DND-41 (cell line): ENCODE measurements at regions not wholly inside any gene's neighbourhood (a gene's known extent, or its start where the extent isn't known, plus 50 kb on each side); places are given as distances from the start of the nearest gene placed in this dataset.

ENCODE experiments used
- ATAC-seq: fragments of 200-7000 bp; cut with Tn5 transposase; 3 replicates; pipeline ENCODE4 v1.9.1; 2021; ENCODE audit warnings: low read depth; ENCODE audit not compliant: insufficient read depth
- DNase-seq: peaks from one replicate; pipeline ENCODE4 v3.0.0-alpha.2; 2020
- H2AFZ ChIP-seq: 2 replicates; pipeline ENCODE4 v1.6.0; 2012; ENCODE audit warnings: low read depth, low read length
- H3K27ac ChIP-seq: 2 replicates; pipeline ENCODE4 v1.5.1; 2012; ENCODE audit warnings: low read length, inconsistent platforms
- H3K27me3 ChIP-seq: fragments of 200-600 bp; sonication (generic); 2 replicates; pipeline ENCODE4 v1.6.0; 2012; ENCODE audit warnings: low read length, mild to moderate bottlenecking, inconsistent platforms; ENCODE audit not compliant: insufficient read depth, poor library complexity
- H3K36me3 ChIP-seq: 2 replicates; pipeline ENCODE4 v1.5.1; 2012; ENCODE audit warnings: low read length, inconsistent platforms; ENCODE audit not compliant: insufficient read depth
- H3K4me1 ChIP-seq: 2 replicates; pipeline ENCODE4 v1.5.1; 2012; ENCODE audit warnings: mild to moderate bottlenecking, low read length; ENCODE audit not compliant: insufficient read depth
- H3K4me2 ChIP-seq: 2 replicates; pipeline ENCODE4 v1.6.0; 2012; ENCODE audit warnings: mild to moderate bottlenecking, moderate library complexity, low read length, inconsistent platforms; ENCODE audit not compliant: insufficient read depth
- H3K4me3 ChIP-seq, 2 experiments: fragments of 200-600 bp in 1 of 2; shearing (Covaris generic) in 1 of 2; 2 replicates each; pipeline ENCODE4 v1.5.1; 2012 to 2016; ENCODE audit warnings: inconsistent platforms in 2 of 2, low read length in 2 of 2, mild to moderate bottlenecking in 2 of 2, low read depth in 1 of 2, moderate library complexity in 1 of 2
- H3K79me2 ChIP-seq: 2 replicates; pipeline ENCODE4 v1.6.0; 2012; ENCODE audit warnings: low read length, inconsistent platforms; ENCODE audit not compliant: insufficient read depth
- H3K9ac ChIP-seq: 2 replicates; pipeline ENCODE4 v1.6.0; 2012; ENCODE audit warnings: low read depth, mild to moderate bottlenecking, inconsistent platforms, low read length, moderate library complexity
- H3K9me3 ChIP-seq: 2 replicates; pipeline ENCODE4 v1.5.1; 2012; ENCODE audit warnings: low read length, moderate library complexity, mild to moderate bottlenecking, inconsistent platforms; ENCODE audit not compliant: insufficient read depth, severe bottlenecking
- H4K20me1 ChIP-seq: 2 replicates; pipeline ENCODE4 v1.6.0; 2012; ENCODE audit warnings: low read length; ENCODE audit not compliant: insufficient read depth
- EZH2 ChIP-seq: IDR thresholded peaks from 3 replicates; pipeline ENCODE4 v1.6.1; 2012; ENCODE audit warnings: borderline replicate concordance, low read depth, mild to moderate bottlenecking, moderate library complexity, low read length, inconsistent platforms; ENCODE audit not compliant: severe bottlenecking
- TF ChIP-seq, protein P1 (sequence below): IDR thresholded peaks from 2 replicates; pipeline ENCODE4 v1.5.1; 2012; ENCODE audit warnings: borderline replicate concordance, low read length, moderate library complexity, mild to moderate bottlenecking; ENCODE audit not compliant: poor library complexity, severe bottlenecking; ENCODE audit errors: extremely low read depth

DNA sequence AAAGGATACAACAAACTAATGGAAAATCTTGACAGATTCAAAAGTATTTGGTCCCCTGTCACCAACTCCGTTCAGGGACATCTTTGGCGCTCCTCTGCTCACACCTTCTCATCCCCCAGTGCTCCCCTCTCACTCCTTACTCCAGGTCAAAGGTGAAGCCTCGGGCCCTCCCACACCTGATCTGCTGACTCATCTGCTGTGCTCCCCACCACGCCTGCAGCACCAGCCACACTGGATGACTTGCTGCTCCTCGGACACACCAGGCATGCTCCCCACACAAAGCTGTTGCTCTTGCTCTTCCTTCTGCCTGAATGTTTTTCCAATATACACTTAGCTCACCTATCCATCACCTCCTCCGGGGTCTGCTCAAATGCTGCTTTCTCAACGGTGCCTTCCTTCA is 123.4 kb downstream of the ESM1 start:
- DNase-seq, result no peak

DNA sequence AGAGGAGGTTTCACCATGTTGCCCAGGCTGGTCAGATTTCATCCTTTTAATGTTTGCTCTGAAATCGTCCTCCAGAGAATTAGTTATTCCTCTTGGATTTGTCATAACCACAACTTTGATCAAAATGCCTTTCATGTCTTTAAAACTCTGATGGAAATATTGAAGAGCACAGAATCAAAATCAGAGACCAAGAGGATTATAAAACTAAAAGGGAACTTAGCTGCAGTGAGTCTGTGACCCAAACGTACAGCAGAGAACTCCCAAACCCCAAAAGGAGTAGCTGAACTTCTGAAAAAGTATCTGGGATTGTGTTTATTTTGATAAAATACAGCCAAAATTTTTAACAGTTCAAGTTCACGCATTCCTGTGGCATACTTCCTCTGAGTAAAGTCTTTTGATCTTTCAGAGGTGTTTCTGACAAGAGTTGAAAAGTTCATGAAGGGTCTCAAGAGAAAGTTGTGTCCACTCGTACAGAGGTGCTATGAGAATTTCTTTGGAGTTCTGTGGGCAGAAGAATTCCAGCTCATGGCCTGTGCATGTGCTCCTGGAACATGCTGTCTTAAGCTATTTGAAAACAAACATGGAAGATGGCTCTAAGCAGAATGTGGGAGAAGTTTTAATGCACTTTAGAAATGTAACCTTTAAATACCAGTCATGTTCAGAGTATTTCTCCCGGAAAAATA is 124.0 kb downstream of the ESM1 start:
- Histone ChIP-seq H3K79me2 (no peaks in the 10 kb centered on the region), H3K4me2 (no peak overlapping the region), H3K9me3 (no peaks in the 10 kb centered on the region), H3K27ac (no peak overlapping the region), H3K36me3 (no peaks in the 10 kb centered on the region), H2AFZ (no peak overlapping the region), H3K4me1 (no peaks in the 10 kb centered on the region), H3K4me3 (no peak overlapping the region), H4K20me1 (no peaks in the 10 kb centered on the region), H3K9ac (no peak overlapping the region), H3K27me3 (no peaks in the 10 kb centered on the region)
- DNase-seq, result no peak
- ATAC-seq, result no peak
- TF ChIP-seq, protein P1, sequence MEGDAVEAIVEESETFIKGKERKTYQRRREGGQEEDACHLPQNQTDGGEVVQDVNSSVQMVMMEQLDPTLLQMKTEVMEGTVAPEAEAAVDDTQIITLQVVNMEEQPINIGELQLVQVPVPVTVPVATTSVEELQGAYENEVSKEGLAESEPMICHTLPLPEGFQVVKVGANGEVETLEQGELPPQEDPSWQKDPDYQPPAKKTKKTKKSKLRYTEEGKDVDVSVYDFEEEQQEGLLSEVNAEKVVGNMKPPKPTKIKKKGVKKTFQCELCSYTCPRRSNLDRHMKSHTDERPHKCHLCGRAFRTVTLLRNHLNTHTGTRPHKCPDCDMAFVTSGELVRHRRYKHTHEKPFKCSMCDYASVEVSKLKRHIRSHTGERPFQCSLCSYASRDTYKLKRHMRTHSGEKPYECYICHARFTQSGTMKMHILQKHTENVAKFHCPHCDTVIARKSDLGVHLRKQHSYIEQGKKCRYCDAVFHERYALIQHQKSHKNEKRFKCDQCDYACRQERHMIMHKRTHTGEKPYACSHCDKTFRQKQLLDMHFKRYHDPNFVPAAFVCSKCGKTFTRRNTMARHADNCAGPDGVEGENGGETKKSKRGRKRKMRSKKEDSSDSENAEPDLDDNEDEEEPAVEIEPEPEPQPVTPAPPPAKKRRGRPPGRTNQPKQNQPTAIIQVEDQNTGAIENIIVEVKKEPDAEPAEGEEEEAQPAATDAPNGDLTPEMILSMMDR, result no peak
- TF ChIP-seq EZH2, result no peak

More for the DNA sequence above, 123.4 kb downstream of the ESM1 start:
- H3K4me3 ChIP-seq, result no peak overlapping the region
- no peak overlapping the region for H2AFZ ChIP-seq
- H3K4me1 ChIP-seq, result peaks cover under 1% of the 10 kb centered on the region
- H3K36me3 ChIP-seq, result no peaks in the 10 kb centered on the region
- no peaks in the 10 kb centered on the region for H3K27me3 ChIP-seq
- no peak overlapping the region for H3K27ac ChIP-seq
- no peak for ATAC-seq
- H4K20me1 ChIP-seq, result no peaks in the 10 kb centered on the region
- no peaks in the 10 kb centered on the region for H3K9me3 ChIP-seq
- TF ChIP-seq, protein P1, result no peak
- TF ChIP-seq EZH2, result no peak
- H3K9ac ChIP-seq, result no peak overlapping the region
- no peaks in the 10 kb centered on the region for H3K79me2 ChIP-seq
- H3K4me2 ChIP-seq, result no peak overlapping the region

DNA sequence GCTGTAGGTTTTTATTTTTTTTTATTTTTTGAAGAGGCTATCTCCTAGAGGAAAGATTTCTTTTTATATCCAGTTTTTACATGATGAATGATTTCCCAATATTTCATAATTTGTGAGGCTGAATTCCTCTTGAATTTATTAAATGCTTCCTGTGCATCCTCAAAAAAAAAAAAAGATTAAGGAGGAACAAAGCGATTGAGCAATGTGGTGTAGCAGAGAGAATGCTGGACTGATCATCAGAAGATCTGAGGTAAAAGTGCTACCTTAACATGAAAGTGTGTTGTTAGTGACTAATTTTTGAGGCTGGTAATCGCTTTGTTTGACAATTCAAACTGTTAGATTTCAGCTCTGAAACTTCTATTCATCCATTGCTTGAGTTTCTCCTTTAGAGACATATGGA is 125.1 kb downstream of the ESM1 start:
- no peak overlapping the region for H3K27ac ChIP-seq
- no peaks in the 10 kb centered on the region for H4K20me1 ChIP-seq
- H3K4me3 ChIP-seq, result no peak overlapping the region
- no peak overlapping the region for H2AFZ ChIP-seq
- H3K4me2 ChIP-seq, result no peak overlapping the region
- H3K4me1 ChIP-seq, result no peaks in the 10 kb centered on the region
- ATAC-seq, result no peak
- H3K9me3 ChIP-seq, result no peaks in the 10 kb centered on the region
- TF ChIP-seq, protein P1, result no peak
- TF ChIP-seq EZH2, result no peak
- no peaks in the 10 kb centered on the region for H3K79me2 ChIP-seq
- no peak overlapping the region for H3K9ac ChIP-seq
- H3K27me3 ChIP-seq, result no peaks in the 10 kb centered on the region
- no peaks in the 10 kb centered on the region for H3K36me3 ChIP-seq
- DNase-seq, result no peak

DNA sequence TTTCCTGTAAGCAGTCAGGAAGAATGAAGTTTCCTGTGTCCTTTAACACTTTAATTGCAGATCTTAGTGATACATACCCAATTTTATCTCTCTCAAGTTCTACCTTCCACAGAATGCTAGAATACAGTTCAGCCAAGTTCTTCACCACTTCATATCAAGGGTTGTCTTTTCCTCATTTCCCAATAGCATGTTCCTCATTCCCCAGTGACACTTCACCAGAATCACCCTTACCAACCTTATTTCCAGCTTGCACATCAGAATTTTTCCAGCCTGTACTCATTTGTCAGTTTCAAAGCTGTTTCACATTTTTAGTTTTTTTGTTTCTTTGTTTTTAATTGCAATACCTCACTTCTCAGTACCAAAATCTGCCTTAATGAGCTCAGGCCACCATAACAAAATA is 126.1 kb downstream of the ESM1 start:
- H3K4me2 ChIP-seq, result no peak overlapping the region
- ATAC-seq (no peak), DNase-seq (no peak)
- no peak for TF ChIP-seq EZH2
- TF ChIP-seq, protein P1, result no peak
- no peak overlapping the region for H3K27ac ChIP-seq
- H4K20me1 ChIP-seq, result no peaks in the 10 kb centered on the region
- no peaks in the 10 kb centered on the region for H3K9me3 ChIP-seq
- H3K79me2 ChIP-seq, result no peaks in the 10 kb centered on the region
- no peaks in the 10 kb centered on the region for H3K27me3 ChIP-seq
- no peak overlapping the region for H2AFZ ChIP-seq
- H3K9ac ChIP-seq, result no peak overlapping the region
- H3K4me3 ChIP-seq, result no peak overlapping the region
- no peaks in the 10 kb centered on the region for H3K4me1 ChIP-seq
- H3K36me3 ChIP-seq, result no peaks in the 10 kb centered on the region
